ENCODE measurements at regions not wholly inside any gene's neighbourhood (a gene's known extent, or its start where the extent isn't known, plus 50 kb on each side); places are given as distances from the start of the nearest gene placed in this dataset.
"Not testable (repeated sequence)": the region's sequence is repeated elsewhere in the genome, so short reads cannot be mapped to it uniquely, and the experiment has no call there.

GRCh38 chr12:59486827-59487226, 109.0 kb upstream of the SLC16A7 start:
- Mint-ChIP-seq H3K9me3 (ENCODE audit: unreplicated experiment) (no peaks in the 10 kb centered on the region), H3K4me1 (ENCODE audit: low read depth, unreplicated experiment) (no peaks in the 10 kb centered on the region), H3K36me3 (ENCODE audit: insufficient read depth, unreplicated experiment) (no peaks in the 10 kb centered on the region), H3K4me3 (ENCODE audit: unreplicated experiment) (no peak overlapping the region), H3K27me3 (ENCODE audit: insufficient read depth, unreplicated experiment) (no peaks in the 10 kb centered on the region), H3K27ac (ENCODE audit: unreplicated experiment) (no peak overlapping the region)
- CTCF ChIA-PET = no interaction called here
- no peak for DNase-seq
- intact Hi-C loops (cut with micrococcal nuclease; ENCODE audit: unreplicated experiment) = no loop called here
- BruUV-seq (replicated peaks) = no TSS peak
- Histone ChIP-seq H3K27me3 (replicated peaks; ENCODE audit: control insufficient read depth, insufficient read depth, low read length) (no peaks in the 10 kb centered on the region), H3K4me3 (ENCODE audit: low read depth, low read length) (no peak overlapping the region), H3K9me3 (no peaks in the 10 kb centered on the region), H3K4me1 (no peaks in the 10 kb centered on the region), H3K36me3 (ENCODE audit: control insufficient read depth, insufficient read depth, low read length) (no peaks in the 10 kb centered on the region)
- POLR2A ChIA-PET = no interaction called here
- no peak for TF ChIP-seq CTCF (IDR thresholded peaks at IDR 0.05; ENCODE audit: insufficient read depth in 1 of 2, low read depth in 1 of 2, low read length in 1 of 2, severe bottlenecking in 1 of 2, unreplicated experiment in 1 of 2)

- Histone ChIP-seq H3K4me1 (no peaks in the 10 kb centered on the region), H3K27me3 (replicated peaks; ENCODE audit: control insufficient read depth, insufficient read depth, low read length) (no peaks in the 10 kb centered on the region), H3K4me3 (ENCODE audit: low read depth, low read length) (no peak overlapping the region), H3K36me3 (ENCODE audit: control insufficient read depth, insufficient read depth, low read length) (no peaks in the 10 kb centered on the region), H3K9me3 (no peaks in the 10 kb centered on the region)
- ChIA-PET POLR2A (no interaction called here), CTCF (no interaction called here)
- Mint-ChIP-seq H3K36me3 (ENCODE audit: insufficient read depth, unreplicated experiment) (no peaks in the 10 kb centered on the region), H3K27ac (ENCODE audit: unreplicated experiment) (no peak overlapping the region), H3K9me3 (ENCODE audit: unreplicated experiment) (no peaks in the 10 kb centered on the region), H3K4me1 (ENCODE audit: low read depth, unreplicated experiment) (no peaks in the 10 kb centered on the region), H3K27me3 (ENCODE audit: insufficient read depth, unreplicated experiment) (no peaks in the 10 kb centered on the region), H3K4me3 (ENCODE audit: unreplicated experiment) (no peak overlapping the region)
- no peak for DNase-seq
- intact Hi-C loops (cut with micrococcal nuclease; ENCODE audit: unreplicated experiment) = no loop called here
- no TSS peak for BruUV-seq (replicated peaks)
- no peak for TF ChIP-seq CTCF (IDR thresholded peaks at IDR 0.05; ENCODE audit: insufficient read depth in 1 of 2, low read depth in 1 of 2, low read length in 1 of 2, severe bottlenecking in 1 of 2, unreplicated experiment in 1 of 2)
Observed at GRCh38 chr12:59484575-59484974, 111.3 kb upstream of the SLC16A7 start.

- H3K4me1 Mint-ChIP-seq (ENCODE audit: low read depth, unreplicated experiment); H3K9me3 ChIP-seq; H3K27me3 ChIP-seq (replicated peaks; ENCODE audit: control insufficient read depth, insufficient read depth, low read length); H3K27ac Mint-ChIP-seq (ENCODE audit: unreplicated experiment); POLR2A ChIA-PET; H3K4me1 ChIP-seq; H3K36me3 Mint-ChIP-seq (ENCODE audit: insufficient read depth, unreplicated experiment); BruUV-seq (replicated peaks); H3K4me3 Mint-ChIP-seq (ENCODE audit: unreplicated experiment); H3K4me3 ChIP-seq (ENCODE audit: low read depth, low read length); CTCF ChIA-PET; H3K27me3 Mint-ChIP-seq (ENCODE audit: insufficient read depth, unreplicated experiment); DNase-seq; intact Hi-C loops (cut with micrococcal nuclease; ENCODE audit: unreplicated experiment); H3K36me3 ChIP-seq (ENCODE audit: control insufficient read depth, insufficient read depth, low read length): not testable (repeated sequence)
- peaks cover 12% of the 10 kb centered on the region for H3K9me3 Mint-ChIP-seq (ENCODE audit: unreplicated experiment)
Observed at GRCh38 chr12:59474236-59474635, 121.6 kb upstream of the SLC16A7 start.

GRCh38 chr12:59472273-59472672, 123.6 kb upstream of the SLC16A7 start:
- H3K9me3 Mint-ChIP-seq (ENCODE audit: unreplicated experiment) = peaks cover 12% of the 10 kb centered on the region
- Histone ChIP-seq H3K36me3 (ENCODE audit: control insufficient read depth, insufficient read depth, low read length) (no peaks in the 10 kb centered on the region), H3K27me3 (replicated peaks; ENCODE audit: control insufficient read depth, insufficient read depth, low read length) (no peaks in the 10 kb centered on the region), H3K4me3 (ENCODE audit: low read depth, low read length) (no peak overlapping the region), H3K4me1 (no peaks in the 10 kb centered on the region), H3K9me3 (no peaks in the 10 kb centered on the region)
- no peak overlapping the region for H3K27ac Mint-ChIP-seq (ENCODE audit: unreplicated experiment)
- ChIA-PET CTCF (no interaction called here), POLR2A (no interaction called here)
- no peak overlapping the region for H3K4me3 Mint-ChIP-seq (ENCODE audit: unreplicated experiment)
- H3K27me3 Mint-ChIP-seq (ENCODE audit: insufficient read depth, unreplicated experiment) = no peaks in the 10 kb centered on the region
- H3K36me3 Mint-ChIP-seq (ENCODE audit: insufficient read depth, unreplicated experiment) = no peaks in the 10 kb centered on the region
- TF ChIP-seq CTCF (IDR thresholded peaks at IDR 0.05; ENCODE audit: insufficient read depth in 1 of 2, low read depth in 1 of 2, low read length in 1 of 2, severe bottlenecking in 1 of 2, unreplicated experiment in 1 of 2) = no peak
- intact Hi-C loops (cut with micrococcal nuclease; ENCODE audit: unreplicated experiment) = no loop called here
- DNase-seq = no peak
- no peaks in the 10 kb centered on the region for H3K4me1 Mint-ChIP-seq (ENCODE audit: low read depth, unreplicated experiment)
- BruUV-seq (replicated peaks) = no TSS peak

All from Caco-2 (cell line).